NCI-H446 (cell line): ENCODE measurements at regions not wholly inside any gene's neighbourhood (a gene's known extent, or its start where the extent isn't known, plus 50 kb on each side); places are given as distances from the start of the nearest gene placed in this dataset.
A peak's percentile ranks its signal among the peaks of the same experiment; 100 is the strongest.

Experiments
- DNase-seq, 2 experiments: peaks; one replicate each; lab custom pipeline; 2025; lab: John Stamatoyannopoulos, UW

DNA sequence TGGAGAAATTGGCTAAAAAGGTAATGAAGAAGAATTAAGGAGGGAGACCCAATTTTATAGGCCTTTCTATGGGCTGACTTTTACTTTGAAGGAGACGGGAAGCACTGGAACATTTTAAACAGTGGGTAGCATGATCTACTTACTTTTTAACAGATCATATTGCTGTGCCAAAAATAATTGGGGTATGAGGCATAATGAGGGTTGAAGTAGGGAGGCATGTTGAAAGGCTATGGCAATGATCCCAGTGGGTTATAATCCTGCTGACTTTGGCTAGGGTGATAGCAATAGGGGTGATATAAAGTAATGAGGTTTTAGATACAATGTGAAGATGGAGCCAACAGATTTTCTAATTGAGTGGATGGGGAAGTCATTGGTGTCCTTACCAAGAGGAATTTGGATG, 73.2 kb downstream of the GPR37 start:
- DNase-seq, result peak; percentile 42 to 74

DNA sequence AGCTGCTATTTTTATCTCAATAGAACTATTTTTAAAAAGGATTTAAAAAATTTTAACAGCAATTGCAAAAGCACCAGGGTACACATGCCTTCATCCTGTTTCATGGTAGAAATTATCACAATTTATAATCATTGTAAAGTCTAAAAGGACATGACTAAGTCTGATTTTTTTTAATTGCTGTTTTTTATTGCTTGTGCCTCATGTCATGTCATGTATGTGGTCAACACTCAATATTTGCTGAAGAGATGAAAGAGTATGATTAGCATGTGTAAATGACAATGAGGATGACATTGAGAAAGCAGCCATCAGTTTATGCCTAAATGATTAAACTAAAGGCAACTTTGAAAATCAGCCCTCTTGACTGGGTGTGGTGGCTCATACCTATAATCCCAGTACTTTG, 74.8 kb downstream of the GPR37 start:
- DNase-seq, result no peak

DNA sequence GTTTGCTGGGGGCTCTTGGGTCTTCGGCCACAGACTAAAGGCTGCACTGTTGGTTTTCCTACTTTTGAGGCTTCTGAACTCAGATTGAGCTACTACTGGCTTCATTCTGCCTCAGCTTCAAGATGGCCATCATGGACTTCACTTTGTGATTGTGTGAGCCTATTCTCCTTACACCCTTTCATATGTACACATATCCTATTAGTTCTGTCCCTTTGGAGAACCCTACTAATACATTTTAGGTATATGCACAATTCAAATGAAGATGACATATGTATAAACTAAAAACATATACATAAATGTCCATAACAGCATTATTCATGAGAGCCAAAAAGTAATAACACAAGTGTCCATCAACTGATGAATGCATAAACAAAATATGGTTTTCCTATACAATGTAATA, 75.7 kb downstream of the GPR37 start:
- no peak for DNase-seq

DNA sequence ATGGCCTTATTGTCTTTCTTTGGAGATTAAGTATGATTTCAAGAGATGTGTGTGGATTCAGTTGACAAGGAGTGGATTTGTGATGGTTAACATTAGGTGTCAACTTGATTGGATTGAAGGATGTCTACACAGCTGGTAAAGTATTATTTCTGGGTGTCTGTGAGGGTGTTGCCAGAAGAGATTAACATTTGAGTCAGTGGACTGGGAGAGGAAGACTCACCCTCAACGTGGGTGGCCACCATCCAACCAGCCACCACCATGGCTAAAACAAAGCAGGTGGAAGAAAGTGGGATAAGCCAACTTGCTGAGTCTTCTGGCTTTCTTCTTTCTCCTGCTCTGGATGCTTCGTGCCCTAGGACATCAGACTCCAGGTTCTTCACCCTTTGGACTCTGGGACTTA, 76.1 kb downstream of the GPR37 start:
- no peak for DNase-seq

DNA sequence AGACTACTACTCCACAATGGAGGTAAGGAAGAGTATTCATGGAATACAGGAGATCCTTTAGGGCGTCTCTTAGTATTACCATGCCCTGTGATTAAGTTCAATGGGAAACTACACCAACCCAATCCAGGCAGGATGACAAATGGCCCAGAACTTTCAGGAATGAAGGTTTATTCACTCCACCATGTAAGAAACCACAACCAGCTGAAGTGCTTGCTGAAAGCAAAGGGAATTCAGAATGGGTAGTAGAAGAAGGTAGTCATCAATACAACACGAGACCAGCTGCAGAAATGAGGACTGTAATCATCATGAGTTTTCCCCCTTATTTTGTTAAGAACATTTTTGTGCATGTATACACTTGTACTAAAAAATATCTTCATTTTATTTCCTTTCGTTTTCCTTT, 76.6 kb downstream of the GPR37 start:
- no peak for DNase-seq

DNA sequence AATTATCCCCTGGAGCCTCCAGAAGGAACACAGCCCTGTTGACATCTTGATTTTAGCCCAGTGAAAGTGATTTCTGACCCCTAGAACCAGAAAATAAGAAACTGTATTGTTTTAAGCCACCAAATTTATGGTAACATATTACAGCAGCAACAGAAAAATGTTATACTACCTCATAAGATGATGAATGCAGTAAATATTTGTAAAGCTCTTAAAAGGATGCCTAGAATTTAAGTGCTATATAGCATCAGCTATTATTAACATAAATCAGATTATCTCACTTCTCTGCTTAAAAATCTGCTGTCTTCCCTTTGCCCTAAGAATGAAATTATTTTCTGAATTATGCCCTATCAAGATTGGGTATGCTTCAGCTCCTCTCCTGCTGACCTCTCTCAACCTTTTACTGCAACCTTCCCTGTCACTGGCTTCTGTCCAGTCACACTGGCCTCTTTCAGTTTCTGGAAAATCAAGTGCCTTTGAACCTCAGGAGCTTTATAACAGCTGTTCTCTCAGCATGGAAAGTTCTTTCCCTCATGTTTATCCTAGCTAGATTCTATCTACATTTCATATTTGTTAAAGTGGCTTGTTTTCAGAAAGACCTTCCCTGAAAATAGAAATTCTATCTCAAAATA, 78.9 kb downstream of the GPR37 start:
- no peak for DNase-seq

DNA sequence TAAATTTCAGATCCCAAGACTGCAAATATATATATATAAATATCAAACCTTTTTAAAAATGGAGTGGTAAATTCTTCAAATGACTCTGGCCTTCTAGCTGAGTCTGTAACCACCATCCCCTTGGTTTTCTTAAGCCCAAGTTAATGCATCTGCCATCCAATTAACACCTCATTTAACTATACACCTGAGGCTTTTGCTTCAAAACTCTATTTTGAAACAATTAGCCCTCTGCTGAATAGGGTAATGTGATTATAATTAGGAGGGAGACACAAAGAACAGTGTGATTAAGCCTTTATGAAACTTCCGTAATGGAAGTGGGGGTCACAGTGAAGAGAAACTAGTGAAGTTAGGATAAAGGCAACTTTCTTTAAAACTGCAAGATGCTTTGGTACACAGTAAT, 83.6 kb downstream of the GPR37 start:
- no peak for DNase-seq

DNA sequence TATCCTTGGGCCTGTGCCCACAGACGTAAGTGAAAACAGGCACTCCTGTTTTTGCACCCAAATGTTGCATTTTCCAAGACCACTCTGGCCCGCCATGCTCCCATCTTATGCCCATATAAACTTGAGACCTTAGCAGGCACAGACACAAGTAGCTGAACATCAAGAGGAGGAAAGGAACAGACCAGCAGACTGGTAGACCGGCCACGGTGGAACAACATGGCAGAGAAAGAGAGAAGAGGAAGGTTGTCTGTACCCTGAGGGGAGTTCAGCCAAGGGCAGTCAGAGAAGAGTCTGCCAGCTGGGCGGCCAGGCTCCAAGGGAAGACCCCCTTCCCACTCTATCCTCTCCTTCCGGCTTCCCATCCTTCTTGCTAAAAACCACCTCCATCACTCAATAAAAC, 85.3 kb downstream of the GPR37 start:
- no peak for DNase-seq

DNA sequence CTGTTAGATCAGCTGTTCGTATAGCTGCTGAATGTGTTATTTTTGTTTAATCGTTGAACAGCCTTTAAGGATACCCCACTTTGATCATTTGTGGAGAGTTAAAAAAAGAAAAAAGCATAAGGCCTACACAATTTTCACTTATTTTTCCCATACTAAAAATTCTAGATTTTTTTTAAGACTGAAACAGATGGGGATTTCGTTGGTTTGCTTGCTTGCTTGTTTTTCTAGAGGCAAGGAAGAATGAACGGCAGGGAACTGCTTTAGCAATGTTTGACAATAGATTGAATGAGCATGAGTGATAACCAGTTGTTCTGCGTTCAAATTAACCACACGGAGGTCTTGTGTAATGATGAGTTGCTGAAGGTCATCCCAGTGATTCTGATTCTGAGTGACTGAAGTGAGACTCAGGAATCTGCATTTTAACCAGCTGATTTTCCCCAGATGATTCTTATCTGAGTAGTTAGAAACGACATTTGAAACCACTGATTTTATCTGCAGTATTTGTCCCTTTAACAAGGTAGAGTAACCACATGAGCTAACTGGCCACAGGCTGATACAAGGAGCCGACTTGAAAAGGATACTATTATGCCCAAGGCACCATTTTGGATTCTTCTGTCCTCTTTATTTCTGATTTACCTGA, 85.9 kb downstream of the GPR37 start:
- DNase-seq, result no peak

DNA sequence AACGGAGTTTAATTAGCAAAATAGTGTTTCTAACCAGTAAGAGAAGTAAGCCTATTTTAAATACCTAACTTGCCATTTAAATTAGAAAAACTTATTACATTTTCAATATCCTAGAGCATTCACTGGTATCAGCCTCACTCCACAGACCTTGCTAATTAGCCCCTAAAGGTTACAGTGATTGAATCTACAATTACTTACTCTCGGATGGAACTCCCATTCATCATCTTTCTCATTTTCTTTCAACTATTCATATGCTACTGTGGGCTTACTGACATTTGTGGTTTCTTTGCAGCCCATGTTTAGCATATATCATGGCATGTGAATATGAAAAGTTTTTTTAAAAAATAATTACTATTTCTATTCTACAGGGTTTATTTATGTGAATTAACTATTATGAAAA, 86.4 kb downstream of the GPR37 start:
- DNase-seq, result no peak

DNA sequence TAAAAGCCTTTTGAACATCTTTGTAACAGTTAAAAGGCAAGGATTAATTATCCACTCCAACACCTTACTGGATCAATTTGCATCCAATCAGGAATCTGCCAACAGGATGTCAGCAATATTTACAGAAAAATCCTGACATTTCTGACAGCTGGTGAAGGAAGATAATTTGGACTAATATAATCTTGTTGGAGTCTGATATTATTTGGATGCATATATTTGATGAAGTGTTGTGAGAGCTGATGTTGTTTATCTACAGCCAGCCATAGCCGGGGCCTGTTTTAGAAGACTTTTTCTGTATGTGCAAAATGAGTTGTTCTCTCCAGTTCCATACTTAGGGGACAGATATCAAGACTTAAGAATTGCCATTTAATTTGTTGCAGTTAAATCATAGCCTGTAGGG, 91.1 kb downstream of the GPR37 start:
- no peak for DNase-seq

DNA sequence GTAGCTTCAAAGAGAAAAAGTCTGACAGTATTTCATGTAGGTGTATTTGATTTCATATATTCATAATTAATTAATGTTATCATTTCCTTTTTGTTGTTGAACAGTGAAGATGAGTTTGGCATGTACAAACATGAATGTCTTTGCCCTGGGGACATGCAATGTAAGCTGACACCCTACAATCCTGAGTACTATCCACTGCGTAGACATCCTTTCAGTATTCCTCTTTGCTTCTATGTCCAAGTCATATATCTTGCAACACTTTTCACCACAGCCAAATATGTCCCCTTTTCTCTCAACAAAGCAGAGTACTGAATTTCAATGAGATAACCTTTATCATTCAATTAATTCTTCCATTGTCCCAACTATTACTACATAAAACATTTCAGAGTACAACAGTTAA, 93.6 kb downstream of the GPR37 start:
- DNase-seq, result no peak

DNA sequence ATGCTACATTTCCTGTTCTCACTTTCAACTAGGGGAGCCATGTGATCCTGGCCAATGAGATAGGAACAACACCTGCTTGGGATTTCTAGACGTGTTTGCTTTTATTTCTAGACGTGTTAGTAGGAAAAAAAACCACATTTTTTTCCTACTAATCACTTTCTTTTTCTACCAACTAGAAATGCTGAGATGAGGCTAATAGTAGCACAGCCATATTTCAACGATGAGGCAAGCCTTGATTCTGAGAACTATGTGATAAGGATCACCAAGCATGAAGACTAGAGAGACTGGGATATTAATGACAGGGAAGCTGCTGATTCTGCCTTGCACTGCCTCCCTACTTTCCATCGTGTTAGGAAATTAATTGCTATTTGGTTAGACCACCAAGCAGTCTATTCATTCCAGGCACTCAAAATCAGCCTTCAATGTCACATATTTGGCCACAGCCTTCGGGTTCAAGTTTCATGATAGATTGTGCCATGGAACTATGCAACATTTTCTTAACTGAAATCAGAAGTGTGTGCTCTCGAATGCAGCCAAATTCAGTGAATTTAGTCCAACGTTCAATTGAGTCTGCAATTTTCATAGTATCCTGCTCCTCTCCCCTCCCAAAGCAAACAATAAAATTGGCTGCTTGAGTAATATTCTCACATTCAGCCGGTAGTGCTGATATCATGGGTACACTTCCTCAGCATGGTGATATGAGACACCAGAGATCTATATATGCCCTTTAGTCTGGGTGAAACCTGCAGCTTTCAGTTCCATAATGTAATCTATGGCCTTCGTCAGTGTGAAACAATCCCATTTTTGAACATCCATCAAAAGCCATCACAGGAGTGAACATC, 98.1 kb downstream of the GPR37 start:
- DNase-seq, result peak in 1 of 2 experiments; percentile 4

DNA sequence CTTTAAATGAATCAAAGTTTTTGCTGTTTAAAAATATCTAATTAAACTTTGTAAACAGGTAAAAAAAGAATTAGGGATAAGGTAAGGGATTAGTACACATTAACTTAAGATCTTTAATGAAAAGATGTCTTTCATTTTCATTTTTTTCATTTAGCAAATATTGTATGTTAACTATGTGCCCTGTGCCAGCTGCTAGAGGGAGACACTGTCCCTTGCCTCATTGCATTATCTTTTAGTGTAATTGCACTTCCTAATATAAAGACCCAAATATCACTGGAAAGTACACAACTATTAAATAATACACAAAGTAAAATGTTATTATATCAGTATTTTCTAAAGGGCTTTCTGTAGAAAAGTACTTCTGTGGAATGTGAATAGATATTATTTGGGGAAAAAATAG, 102.7 kb downstream of the GPR37 start:
- DNase-seq, result no peak

DNA sequence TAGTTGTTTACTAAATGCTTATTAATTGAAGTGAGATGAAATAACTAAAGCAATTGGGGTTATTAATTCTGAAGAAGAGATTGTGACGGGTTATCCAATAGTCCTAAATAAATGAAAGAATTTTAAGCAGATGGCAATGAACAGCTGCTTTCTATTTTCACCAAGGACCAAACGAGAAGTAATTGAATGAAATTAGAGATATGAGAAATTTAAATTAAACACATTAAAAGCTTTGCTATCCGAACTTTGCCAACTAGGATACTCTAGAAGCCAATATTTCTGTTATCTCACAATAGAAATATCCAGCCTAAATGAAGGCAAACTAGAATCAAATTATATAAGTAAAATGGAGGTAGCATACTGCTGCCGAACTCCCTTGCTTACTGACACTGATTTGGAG, 103.2 kb downstream of the GPR37 start:
- DNase-seq, result peak in 1 of 2 experiments; percentile 17

DNA sequence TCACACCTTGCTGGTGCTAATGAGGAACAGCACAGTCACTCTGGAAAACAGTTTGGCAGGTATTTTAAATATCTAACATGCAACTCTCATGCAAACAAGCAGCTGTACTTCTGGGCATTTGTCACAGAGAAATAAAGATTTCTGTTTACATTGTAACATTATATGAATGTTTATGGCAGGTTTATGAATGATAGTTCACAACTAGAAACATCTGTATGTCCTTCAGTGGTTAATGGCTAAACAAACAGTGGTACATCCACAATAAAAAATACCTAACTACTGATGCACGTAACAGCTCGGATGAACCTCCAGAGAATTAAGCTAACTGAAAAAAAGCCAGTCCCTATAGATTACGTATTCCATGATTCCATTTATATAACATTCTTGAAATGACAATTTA, 109.6 kb downstream of the GPR37 start:
- peak in 1 of 2 experiments; percentile 5 for DNase-seq

DNA sequence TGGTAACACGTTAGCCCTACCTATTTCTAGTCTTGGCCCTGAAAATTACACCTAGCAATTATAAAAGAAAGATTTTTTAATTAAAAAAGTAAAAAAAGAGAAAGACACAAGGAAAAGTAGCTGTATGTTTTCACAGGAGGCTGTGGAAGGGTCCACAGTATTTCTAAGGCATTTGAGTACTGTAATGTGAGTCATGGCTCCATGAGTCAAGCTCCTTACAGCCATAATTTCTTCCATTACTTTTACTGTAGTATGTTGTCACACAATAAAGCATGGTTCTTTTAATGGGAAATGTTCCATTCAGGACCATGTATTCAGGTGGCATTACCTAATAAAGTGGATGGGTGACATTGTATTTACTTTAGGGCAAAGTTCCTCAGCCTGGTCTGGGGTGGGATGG, 113.4 kb downstream of the GPR37 start:
- DNase-seq, result no peak

DNA sequence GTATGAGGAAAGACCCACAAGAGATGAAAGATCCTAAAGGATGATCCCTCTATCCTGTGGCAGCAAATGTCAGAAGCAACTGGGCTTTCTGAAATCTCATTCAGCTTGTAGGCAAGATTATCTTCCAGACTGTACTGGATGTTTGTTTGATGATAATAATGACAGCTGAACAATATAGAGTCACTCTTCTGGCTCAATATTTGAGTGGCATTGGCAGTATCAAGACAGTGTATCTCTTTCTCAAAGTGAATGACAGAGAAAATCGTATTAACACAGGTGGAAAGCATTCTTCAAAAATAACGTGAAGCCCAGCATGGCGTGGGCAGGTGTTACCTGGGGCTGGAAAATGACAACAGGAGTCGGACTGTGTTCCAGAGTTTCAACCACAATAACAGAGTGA, 114.5 kb downstream of the GPR37 start:
- no peak for DNase-seq

DNA sequence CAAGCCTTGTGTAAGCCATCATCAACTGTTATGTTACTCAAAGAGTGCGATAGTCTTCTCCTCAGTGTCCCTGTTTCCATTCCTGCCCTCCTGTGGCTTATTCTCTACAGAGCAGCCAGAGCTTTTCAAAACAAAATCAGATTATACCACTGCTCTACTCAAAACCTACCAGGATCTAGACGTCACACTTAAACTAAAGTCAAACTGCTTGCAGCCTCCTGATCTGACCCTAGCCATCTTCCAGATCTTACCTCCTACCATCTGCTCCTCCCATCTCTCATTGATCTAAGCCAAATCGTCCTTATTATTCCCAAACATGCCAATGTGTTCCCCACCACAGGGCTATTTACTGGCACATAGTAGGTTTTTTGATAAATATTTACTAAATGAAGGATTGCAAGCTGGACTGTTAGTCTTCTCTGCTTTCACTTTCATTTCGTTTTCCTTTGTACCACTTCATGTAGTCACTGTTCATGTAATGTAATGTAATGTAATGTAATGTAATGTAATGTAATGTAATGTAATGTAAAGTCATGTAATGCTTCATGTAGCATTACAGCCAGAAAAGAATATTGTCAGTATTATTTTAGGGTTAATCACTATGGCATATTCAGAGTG, 116.1 kb downstream of the GPR37 start:
- DNase-seq, result no peak

DNA sequence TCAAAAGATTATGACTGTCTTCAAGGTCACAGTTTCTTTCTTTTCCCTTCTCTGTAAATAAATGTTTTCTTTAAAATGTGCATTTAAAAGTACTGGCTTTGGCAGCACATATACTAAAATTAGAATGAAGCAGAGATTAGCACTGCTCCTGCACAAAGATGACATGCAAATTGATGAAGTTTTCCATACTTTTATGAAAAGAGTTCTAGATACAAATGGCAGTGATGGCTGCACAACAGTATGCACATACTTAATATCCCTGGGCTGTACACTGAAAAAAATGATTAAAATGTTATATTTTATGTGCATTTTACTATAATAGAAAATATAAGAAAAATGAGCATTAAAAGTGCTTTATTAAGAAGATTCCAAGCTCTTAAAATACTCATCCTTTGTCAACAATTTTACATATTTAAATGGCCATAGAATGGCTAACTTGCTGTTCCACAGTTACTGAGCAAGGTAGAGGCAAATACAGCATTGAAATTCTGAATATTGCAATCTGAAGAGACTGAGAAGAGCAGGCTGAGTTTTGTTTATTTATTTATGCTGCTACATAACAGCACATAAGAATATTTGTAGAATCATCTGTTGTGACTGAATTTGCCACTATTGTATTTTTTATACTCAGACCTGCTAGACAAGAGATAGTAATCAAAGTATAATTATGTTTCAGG, 117.8 kb downstream of the GPR37 start:
- no peak for DNase-seq

DNA sequence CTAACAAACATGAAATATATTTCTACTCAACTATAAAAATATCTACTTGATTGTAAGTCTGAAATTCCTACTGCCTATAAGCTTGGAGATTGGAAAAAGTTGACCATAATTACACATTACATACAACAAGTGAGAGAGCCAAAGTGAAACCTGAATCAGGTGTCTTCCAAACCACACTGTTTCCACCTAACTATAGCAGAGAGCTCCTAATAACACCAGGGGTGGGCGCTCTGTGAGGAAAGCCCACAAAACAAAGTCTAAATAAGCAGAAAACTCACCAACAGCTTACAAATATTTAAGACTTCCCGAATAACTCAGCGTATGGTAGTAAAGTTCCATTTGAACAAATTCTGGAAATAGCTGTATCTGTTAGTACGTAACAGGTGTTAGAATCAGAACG, 119.9 kb downstream of the GPR37 start:
- DNase-seq, result no peak

DNA sequence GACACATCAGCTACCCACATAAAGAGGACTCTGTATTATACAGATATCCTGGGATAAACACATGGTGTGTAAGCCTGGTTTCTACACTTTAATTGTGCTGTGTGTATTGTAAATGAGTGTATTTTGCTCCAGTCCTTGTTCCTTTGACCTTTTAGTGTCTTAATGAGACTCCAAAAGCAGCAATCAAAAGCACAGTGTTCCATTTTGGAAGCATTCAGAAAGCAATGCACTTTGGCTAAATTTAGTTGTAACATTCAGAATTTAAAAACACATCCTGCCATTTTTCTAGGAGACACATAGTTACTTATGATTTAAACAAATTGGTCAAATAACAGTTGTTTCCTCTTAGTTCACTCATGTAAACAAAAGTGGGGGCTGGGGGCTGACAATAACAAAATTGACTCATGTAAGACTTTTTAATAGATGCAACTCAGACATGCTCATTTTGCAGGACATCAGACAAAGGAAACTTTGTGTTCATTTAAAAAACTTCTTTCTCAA, 122.2 kb downstream of the GPR37 start:
- no peak for DNase-seq
